HCT116 (cell line): ENCODE measurements at regions not wholly inside any gene's neighbourhood (a gene's known extent, or its start where the extent isn't known, plus 50 kb on each side); places are given as distances from the start of the nearest gene placed in this dataset.

Experiments used
- ATAC-seq: fragments of 200-7000 bp; cut with Tn5 transposase; 2 replicates; pipeline ENCODE4 v1.9.1; 2020; ENCODE audit warnings: mild to moderate bottlenecking, moderate library complexity
- BruUV-seq: library from RNA; stranded (reverse); fragments of 400-500 nt; replicated peaks from 2 replicates; lab custom pipeline; 2021; lab: Mats Ljungman, UMichigan
- CTCF ChIA-PET: fragments of 300-600 bp; sonication (Branson Sonifier 250); formaldehyde crosslinking; loops from one replicate; lab custom pipeline; 2021; ENCODE audit warnings: antibody characterized with exemption; lab: Charles Lee
- POLR2A ChIA-PET: fragments of 300-600, 350-600 bp; sonication (Branson Sonifier 250); formaldehyde crosslinking; loops from one replicate; lab custom pipeline; 2021; ENCODE audit warnings: antibody characterized with exemption; lab: Charles Lee
- RAD21 ChIA-PET, 2 experiments: fragments of 300-600 bp; sonication (Branson Sonifier 250); formaldehyde crosslinking; loops; one replicate each; lab custom pipeline; 2023; ENCODE audit warnings: low total read pairs in 2 of 2; ENCODE audit not compliant: uncharacterized antibody in 2 of 2, unreplicated experiment in 2 of 2, low non-redundant PET in 1 of 2; lab: Charles Lee
- DNase-seq: peaks from one replicate; pipeline ENCODE4 v3.0.0-alpha.2; 2010; ENCODE audit warnings: low read depth, low spot score
- H2AFZ ChIP-seq: fragments of 200-600 bp; shearing (Covaris generic), sonication (generic); 2 replicates; pipeline ENCODE4 v1.6.1; 2017; ENCODE audit warnings: low read depth, mixed run types, mixed read lengths, antibody characterized with exemption, low read length; ENCODE audit not compliant: poor library complexity, severe bottlenecking
- H3K27ac ChIP-seq: 2 replicates; pipeline ENCODE4 v1.5.1; 2012; ENCODE audit warnings: low read depth, low read length
- H3K27me3 ChIP-seq: fragments of 200-600 bp; sonication (generic); 2 replicates; pipeline ENCODE4 v1.6.1; 2016; ENCODE audit warnings: mixed run types, low read length, mixed read lengths; ENCODE audit not compliant: insufficient read depth
- H3K36me3 ChIP-seq, 2 experiments: fragments of 200-500 bp in 1 of 2; fragments of 200-600 bp in 1 of 2; sonication (Bioruptor generic) in 1 of 2; sonication (generic) in 1 of 2; 2 replicates each; pipeline versions ENCODE4 v1.5.1 to v1.6.1; 2014 to 2016; ENCODE audit warnings: low read length in 2 of 2, inconsistent platforms in 1 of 2, mixed read lengths in 1 of 2, mixed run types in 1 of 2; ENCODE audit not compliant: insufficient read depth in 2 of 2, control insufficient read depth in 1 of 2
- H3K4me1 ChIP-seq, 2 experiments: fragments of 200-600 bp in 1 of 2; sonication (generic) in 1 of 2; 2 replicates each; pipeline versions ENCODE4 v1.5.1 to v1.6.1; 2012 to 2017; ENCODE audit warnings: low read length in 2 of 2, inconsistent platforms in 1 of 2, mild to moderate bottlenecking in 1 of 2, mixed read lengths in 1 of 2, mixed run types in 1 of 2, moderate library complexity in 1 of 2; ENCODE audit not compliant: insufficient read depth in 2 of 2, control insufficient read depth in 1 of 2
- H3K4me2 ChIP-seq: fragments of 200-600 bp; sonication (generic); 2 replicates; pipeline ENCODE4 v1.6.1; 2017; ENCODE audit warnings: mixed run types, low read length, mixed read lengths
- H3K4me3 ChIP-seq, 2 experiments: fragments of 200-600 bp in 1 of 2; sonication (generic) in 1 of 2; replicated peaks in 1 of 2; 2 replicates each; pipeline ENCODE4 v1.5.1; 2011 to 2016; ENCODE audit warnings: low read length in 2 of 2, control low read depth in 1 of 2, low read depth in 1 of 2, mild to moderate bottlenecking in 1 of 2, mixed read lengths in 1 of 2, mixed run types in 1 of 2
- H3K79me2 ChIP-seq: fragments of 200-600 bp; sonication (generic); 2 replicates; pipeline ENCODE4 v1.6.1; 2017; ENCODE audit warnings: mild to moderate bottlenecking, mixed run types, low read length, moderate library complexity, mixed read lengths; ENCODE audit not compliant: insufficient read depth
- H3K9ac ChIP-seq: fragments of 200-600 bp; sonication (generic); 2 replicates; pipeline ENCODE4 v1.6.1; 2016; ENCODE audit warnings: low read length, mixed read lengths
- H3K9me2 ChIP-seq: fragments of 200-600 bp; sonication (generic), shearing (Covaris generic); 2 replicates; pipeline ENCODE4 v1.6.1; 2017; ENCODE audit warnings: mixed run types, mild to moderate bottlenecking, moderate library complexity; ENCODE audit not compliant: insufficient read depth
- H3K9me3 ChIP-seq, 2 experiments: fragments of 200-500 bp in 1 of 2; fragments of 200-600 bp in 1 of 2; sonication (Bioruptor generic) in 1 of 2; sonication (generic) in 1 of 2; 2 replicates each; pipeline ENCODE4 v1.6.1; 2014 to 2017; ENCODE audit warnings: low read length in 2 of 2, mixed read lengths in 2 of 2, inconsistent platforms in 1 of 2, low read depth in 1 of 2, mild to moderate bottlenecking in 1 of 2, mixed run types in 1 of 2, moderate library complexity in 1 of 2; ENCODE audit not compliant: control insufficient read depth in 1 of 2, insufficient read depth in 1 of 2
- H4K20me1 ChIP-seq: fragments of 200-600 bp; sonication (generic), shearing (Covaris generic); 2 replicates; pipeline ENCODE4 v1.6.1; 2017; ENCODE audit warnings: mixed run types, mild to moderate bottlenecking, moderate library complexity; ENCODE audit not compliant: insufficient read depth
- CBX3 ChIP-seq: IDR thresholded peaks from 2 replicates; pipeline ENCODE4 v1.6.1; 2012; ENCODE audit warnings: low read depth
- CEBPB ChIP-seq: IDR thresholded peaks from 2 replicates; pipeline ENCODE4 v1.6.1; 2012; ENCODE audit warnings: low read depth
- EGR1 ChIP-seq: IDR thresholded peaks from 2 replicates; pipeline ENCODE4 v1.6.1; 2012; ENCODE audit warnings: low read depth
- ELF1 ChIP-seq: IDR thresholded peaks from 2 replicates; pipeline ENCODE4 v1.6.1; 2012; ENCODE audit warnings: low read depth, borderline replicate concordance
- EZH2phosphoT487 ChIP-seq: fragments of 200-600 bp; IDR thresholded peaks from 2 replicates; pipeline ENCODE4 v1.6.1; 2018; ENCODE audit warnings: antibody characterized with exemption, borderline replicate concordance
- FOSL1 ChIP-seq: IDR thresholded peaks from 2 replicates; pipeline ENCODE4 v1.6.1; 2012; ENCODE audit warnings: low read depth
- JUND ChIP-seq: IDR thresholded peaks from 2 replicates; pipeline ENCODE4 v1.6.1; 2012
- POLR2A ChIP-seq: IDR thresholded peaks from 2 replicates; pipeline ENCODE4 v1.7.0; 2011; ENCODE audit warnings: borderline replicate concordance; ENCODE audit not compliant: insufficient read depth, insufficient read length; ENCODE audit errors: extremely low read depth
- POLR2AphosphoS5 ChIP-seq: IDR thresholded peaks from 2 replicates; pipeline ENCODE4 v1.6.1; 2011; ENCODE audit warnings: mild to moderate bottlenecking, low read depth, low read length, moderate library complexity
- RAD21 ChIP-seq: IDR thresholded peaks from 2 replicates; pipeline ENCODE4 v1.6.1; 2012; ENCODE audit warnings: low read depth, mild to moderate bottlenecking
- SP1 ChIP-seq: IDR thresholded peaks from 2 replicates; pipeline ENCODE4 v1.6.1; 2012; ENCODE audit warnings: low read depth
- SRF ChIP-seq: IDR thresholded peaks from 2 replicates; pipeline ENCODE4 v1.6.1; 2012; ENCODE audit warnings: low read depth
- YY1 ChIP-seq: IDR thresholded peaks from 2 replicates; pipeline ENCODE4 v1.6.1; 2011; ENCODE audit warnings: low read length, low read depth, moderate library complexity, mild to moderate bottlenecking; ENCODE audit not compliant: insufficient replicate concordance; ENCODE audit errors: extremely low read depth
- ZFX ChIP-seq: fragments of 450-650 bp; IDR thresholded peaks from 2 replicates; pipeline ENCODE4 v1.6.1; 2017
- ZNF274 ChIP-seq: fragments of 200-500 bp; sonication (Bioruptor generic); IDR thresholded peaks from 2 replicates; pipeline ENCODE4 v1.6.1; 2014; ENCODE audit warnings: mild to moderate bottlenecking, low read depth, low read length, inconsistent platforms
- intact Hi-C: fragments of 100-400 bp; cut with micrococcal nuclease; formaldehyde crosslinking; loops from 2 replicates; pipeline ENCODE4 v1.10.0; 2022
- TF ChIP-seq, protein P1 (sequence below): IDR thresholded peaks from 2 replicates; pipeline ENCODE4 v1.6.1; 2011; ENCODE audit warnings: mild to moderate bottlenecking, low read length, moderate library complexity; ENCODE audit not compliant: insufficient replicate concordance; ENCODE audit errors: extremely low read depth
- TF ChIP-seq, protein P2 (sequence below): IDR thresholded peaks from 2 replicates; pipeline ENCODE4 v1.6.1; 2012
- TF ChIP-seq, protein P3 (sequence below): IDR thresholded peaks from 2 replicates; pipeline ENCODE4 v1.6.1; 2012; ENCODE audit warnings: low read depth
- TF ChIP-seq, protein P4 (sequence below): IDR thresholded peaks from 2 replicates; pipeline ENCODE4 v1.6.1; 2012

DNA sequence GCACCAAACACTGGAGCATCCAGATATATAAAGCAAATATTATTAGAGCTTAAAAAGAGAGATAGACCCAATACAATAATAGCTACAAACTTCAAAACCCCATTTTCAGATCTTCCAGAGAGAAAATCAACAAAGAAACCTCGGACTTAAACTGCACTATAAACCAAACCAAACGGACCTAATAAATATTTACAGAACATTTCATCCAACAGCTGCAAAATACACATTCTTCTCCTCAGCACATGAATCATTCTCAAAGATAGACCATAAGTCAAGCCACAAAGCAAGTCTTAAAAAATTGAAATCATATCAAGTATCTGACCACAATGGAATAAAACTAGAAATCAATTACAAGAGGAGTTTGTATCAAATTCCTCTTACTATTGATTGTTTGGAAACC lies 140.2 kb upstream of the OTOS start:
- Histone ChIP-seq H3K9me2 (no peaks in the 10 kb centered on the region), H3K79me2 (no peaks in the 10 kb centered on the region), H2AFZ (no peak overlapping the region), H3K4me2 (no peak overlapping the region), H3K9ac (no peak overlapping the region), H3K4me3 (no peak overlapping the region), H3K27me3 (no peaks in the 10 kb centered on the region), H3K27ac (no peak overlapping the region), H3K36me3 (no peaks in the 10 kb centered on the region), H3K9me3 (no peaks in the 10 kb centered on the region; a peak in 1 of 4 replicates), H3K4me1 (peaks cover 0 to 5% of the 10 kb centered on the region in 2 experiments; a peak in 1 of 4 replicates), H4K20me1 (no peaks in the 10 kb centered on the region)
- CTCF ChIA-PET = no interaction called here
- no peak for TF ChIP-seq EZH2phosphoT487
- no peak for TF ChIP-seq CBX3
- TF ChIP-seq EGR1 = no peak
- no peak for TF ChIP-seq JUND
- TF ChIP-seq SP1 = no peak
- TF ChIP-seq, protein P1, sequence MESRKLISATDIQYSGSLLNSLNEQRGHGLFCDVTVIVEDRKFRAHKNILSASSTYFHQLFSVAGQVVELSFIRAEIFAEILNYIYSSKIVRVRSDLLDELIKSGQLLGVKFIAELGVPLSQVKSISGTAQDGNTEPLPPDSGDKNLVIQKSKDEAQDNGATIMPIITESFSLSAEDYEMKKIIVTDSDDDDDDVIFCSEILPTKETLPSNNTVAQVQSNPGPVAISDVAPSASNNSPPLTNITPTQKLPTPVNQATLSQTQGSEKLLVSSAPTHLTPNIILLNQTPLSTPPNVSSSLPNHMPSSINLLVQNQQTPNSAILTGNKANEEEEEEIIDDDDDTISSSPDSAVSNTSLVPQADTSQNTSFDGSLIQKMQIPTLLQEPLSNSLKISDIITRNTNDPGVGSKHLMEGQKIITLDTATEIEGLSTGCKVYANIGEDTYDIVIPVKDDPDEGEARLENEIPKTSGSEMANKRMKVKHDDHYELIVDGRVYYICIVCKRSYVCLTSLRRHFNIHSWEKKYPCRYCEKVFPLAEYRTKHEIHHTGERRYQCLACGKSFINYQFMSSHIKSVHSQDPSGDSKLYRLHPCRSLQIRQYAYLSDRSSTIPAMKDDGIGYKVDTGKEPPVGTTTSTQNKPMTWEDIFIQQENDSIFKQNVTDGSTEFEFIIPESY = no peak
- TF ChIP-seq, protein P2, sequence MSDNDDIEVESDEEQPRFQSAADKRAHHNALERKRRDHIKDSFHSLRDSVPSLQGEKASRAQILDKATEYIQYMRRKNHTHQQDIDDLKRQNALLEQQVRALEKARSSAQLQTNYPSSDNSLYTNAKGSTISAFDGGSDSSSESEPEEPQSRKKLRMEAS = no peak
- no peak for TF ChIP-seq YY1
- TF ChIP-seq, protein P3, sequence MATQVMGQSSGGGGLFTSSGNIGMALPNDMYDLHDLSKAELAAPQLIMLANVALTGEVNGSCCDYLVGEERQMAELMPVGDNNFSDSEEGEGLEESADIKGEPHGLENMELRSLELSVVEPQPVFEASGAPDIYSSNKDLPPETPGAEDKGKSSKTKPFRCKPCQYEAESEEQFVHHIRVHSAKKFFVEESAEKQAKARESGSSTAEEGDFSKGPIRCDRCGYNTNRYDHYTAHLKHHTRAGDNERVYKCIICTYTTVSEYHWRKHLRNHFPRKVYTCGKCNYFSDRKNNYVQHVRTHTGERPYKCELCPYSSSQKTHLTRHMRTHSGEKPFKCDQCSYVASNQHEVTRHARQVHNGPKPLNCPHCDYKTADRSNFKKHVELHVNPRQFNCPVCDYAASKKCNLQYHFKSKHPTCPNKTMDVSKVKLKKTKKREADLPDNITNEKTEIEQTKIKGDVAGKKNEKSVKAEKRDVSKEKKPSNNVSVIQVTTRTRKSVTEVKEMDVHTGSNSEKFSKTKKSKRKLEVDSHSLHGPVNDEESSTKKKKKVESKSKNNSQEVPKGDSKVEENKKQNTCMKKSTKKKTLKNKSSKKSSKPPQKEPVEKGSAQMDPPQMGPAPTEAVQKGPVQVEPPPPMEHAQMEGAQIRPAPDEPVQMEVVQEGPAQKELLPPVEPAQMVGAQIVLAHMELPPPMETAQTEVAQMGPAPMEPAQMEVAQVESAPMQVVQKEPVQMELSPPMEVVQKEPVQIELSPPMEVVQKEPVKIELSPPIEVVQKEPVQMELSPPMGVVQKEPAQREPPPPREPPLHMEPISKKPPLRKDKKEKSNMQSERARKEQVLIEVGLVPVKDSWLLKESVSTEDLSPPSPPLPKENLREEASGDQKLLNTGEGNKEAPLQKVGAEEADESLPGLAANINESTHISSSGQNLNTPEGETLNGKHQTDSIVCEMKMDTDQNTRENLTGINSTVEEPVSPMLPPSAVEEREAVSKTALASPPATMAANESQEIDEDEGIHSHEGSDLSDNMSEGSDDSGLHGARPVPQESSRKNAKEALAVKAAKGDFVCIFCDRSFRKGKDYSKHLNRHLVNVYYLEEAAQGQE = no peak
- TF ChIP-seq POLR2A = no peak
- TF ChIP-seq, protein P4, sequence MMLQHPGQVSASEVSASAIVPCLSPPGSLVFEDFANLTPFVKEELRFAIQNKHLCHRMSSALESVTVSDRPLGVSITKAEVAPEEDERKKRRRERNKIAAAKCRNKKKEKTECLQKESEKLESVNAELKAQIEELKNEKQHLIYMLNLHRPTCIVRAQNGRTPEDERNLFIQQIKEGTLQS = no peak
- no peak for TF ChIP-seq SRF
- TF ChIP-seq ELF1 = no peak
- no peak for TF ChIP-seq POLR2AphosphoS5
- TF ChIP-seq RAD21 = no peak
- TF ChIP-seq ZFX = no peak
- TF ChIP-seq ZNF274 = no peak
- TF ChIP-seq CEBPB = no peak
- TF ChIP-seq FOSL1 = no peak
- POLR2A ChIA-PET = no interaction called here
- RAD21 ChIA-PET = no interaction called here
- no peak for DNase-seq
- intact Hi-C loops = no loop called here
- no TSS peak for BruUV-seq
- no peak for ATAC-seq
